GM21528 (cell line): ENCODE measurements at regions not wholly inside any gene's neighbourhood (a gene's known extent, or its start where the extent isn't known, plus 50 kb on each side); places are given as distances from the start of the nearest gene placed in this dataset.

Experiments
- ATAC-seq: cut with Tn5 transposase; IDR thresholded peaks from one replicate; pipeline ENCODE4 v1.9.1; 2021; ENCODE audit warnings: mild to moderate bottlenecking, moderate library complexity; ENCODE audit not compliant: unreplicated experiment, low FRiP score

- ATAC-seq, result no peak
Observed at GRCh38 chr19:28420811-28421550, 792.0 kb downstream of the UQCRFS1 start.

- ATAC-seq, result no peak
Observed at GRCh38 chr19:28419312-28419711, 793.6 kb downstream of the UQCRFS1 start.

DNA sequence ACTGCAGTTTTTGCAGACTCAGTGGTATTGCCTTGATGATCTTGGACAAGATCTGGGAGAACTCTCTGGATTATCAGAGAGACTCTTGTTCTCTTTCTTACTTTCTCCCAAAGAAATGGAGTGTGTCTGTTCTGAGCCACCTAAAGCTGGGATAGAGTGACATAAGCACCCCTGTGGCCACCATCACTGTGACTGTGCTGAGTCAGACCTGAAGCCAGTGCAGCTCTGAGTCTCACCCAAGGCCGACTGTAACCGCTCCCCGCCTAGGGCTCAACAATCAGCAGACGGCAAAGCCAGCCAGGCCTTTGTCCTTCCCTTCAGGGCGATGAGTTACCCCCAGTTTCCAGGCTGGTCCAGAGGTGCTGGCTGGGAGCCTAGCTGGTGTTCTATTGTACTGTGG is 795.6 kb downstream of the UQCRFS1 start:
- ATAC-seq, result no peak

GRCh38 chr19:28416245-28416644 is 796.7 kb downstream of the UQCRFS1 start:
- ATAC-seq, result no peak

GRCh38 chr19:28414748-28415147 is 798.2 kb downstream of the UQCRFS1 start:
- no peak for ATAC-seq

DNA sequence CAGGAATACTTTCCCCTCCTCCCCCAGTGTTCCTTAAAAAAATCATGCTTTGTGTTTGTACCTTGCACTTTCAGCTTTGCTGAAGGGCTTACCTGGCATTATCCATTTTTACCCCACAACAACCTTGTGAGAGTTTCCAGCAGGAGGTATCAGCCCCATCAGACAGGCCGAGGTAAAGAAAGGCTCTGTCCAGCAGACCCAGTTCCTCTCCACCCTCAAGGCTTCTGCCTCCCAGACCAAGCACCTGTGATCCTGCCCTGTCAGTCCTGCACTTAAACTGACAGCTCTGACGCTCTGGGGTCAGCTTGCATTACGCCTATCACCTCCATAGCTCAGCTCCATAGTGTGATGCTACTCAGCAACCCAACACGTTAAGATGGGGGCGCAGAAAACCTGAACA is 803.1 kb downstream of the UQCRFS1 start:
- ATAC-seq, result no peak

GRCh38 chr19:28406966-28407365 is 806.0 kb downstream of the UQCRFS1 start:
- ATAC-seq, result no peak

DNA sequence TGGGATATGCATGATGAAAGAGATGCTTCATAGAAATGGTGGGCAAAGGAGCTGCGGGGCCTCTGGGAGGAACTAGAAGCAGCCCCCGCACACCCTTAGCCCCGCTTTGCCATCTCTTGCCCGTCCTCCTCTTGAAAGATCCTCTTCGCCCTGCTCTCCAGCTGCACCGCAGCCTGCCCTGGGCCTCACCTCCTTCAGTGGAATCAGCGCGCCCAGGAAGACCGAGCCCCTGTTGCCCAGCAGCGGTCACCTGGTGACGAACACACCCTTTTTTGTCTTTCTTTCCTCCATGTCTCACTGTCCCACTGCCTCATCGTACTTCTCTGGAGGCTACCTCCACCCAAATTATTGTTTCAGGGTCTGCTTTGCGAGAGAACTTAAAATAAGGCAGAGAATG is 807.6 kb downstream of the UQCRFS1 start:
- ATAC-seq, result no peak

- ATAC-seq, result no peak
Observed at GRCh38 chr19:28404472-28404871, 808.5 kb downstream of the UQCRFS1 start.

DNA sequence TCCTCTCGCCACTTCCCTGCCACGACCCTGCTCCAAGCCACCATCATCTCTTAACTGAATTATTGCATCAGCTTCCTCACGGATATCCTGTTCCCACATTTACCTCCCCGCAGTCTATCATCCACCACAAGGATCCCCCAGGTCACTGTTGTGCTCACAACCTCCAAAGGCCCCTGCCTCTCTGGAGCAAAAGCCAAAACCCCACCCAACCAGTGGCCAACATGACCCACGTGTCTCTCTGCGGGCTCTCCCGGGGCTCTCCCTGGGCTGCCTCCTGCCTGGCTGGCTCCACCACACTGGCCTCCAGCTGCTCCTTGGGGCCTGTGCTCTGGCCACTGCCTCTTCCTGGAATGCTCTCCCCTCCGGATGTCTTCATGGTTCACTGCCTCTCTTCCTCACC is 809.3 kb downstream of the UQCRFS1 start:
- no peak for ATAC-seq

DNA sequence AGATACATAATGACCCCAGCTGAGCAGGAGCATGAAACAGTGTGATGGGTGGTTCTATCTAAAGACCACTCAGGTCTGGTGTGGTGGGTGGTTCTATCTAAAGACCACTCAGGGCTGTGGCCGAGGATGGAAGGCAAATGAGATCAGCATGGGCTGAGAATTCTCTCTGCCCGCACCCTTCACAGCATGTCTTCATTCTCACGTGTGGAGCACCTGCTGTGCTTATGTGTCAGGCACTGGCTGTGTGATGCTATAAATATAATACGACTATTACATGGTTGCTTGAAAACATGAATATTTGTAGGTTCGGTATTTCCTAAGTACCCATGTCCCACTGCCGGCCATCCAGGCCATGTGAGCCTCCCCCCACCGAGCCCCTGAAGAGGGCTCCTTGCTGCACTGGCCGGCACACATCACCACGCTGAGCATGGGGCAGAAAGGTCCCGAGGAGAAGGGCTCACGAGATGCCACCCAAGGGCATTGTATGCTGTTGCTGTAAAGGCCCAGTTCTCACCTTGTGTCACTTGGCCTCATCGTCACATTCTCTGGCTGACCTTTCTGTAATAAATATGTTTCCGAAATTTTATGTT is 810.2 kb downstream of the UQCRFS1 start:
- no peak for ATAC-seq

- ATAC-seq, result no peak
Observed at GRCh38 chr19:28401739-28402424, 811.1 kb downstream of the UQCRFS1 start.

- ATAC-seq, result no peak
Observed at GRCh38 chr19:28400953-28401671, 811.8 kb downstream of the UQCRFS1 start.

DNA sequence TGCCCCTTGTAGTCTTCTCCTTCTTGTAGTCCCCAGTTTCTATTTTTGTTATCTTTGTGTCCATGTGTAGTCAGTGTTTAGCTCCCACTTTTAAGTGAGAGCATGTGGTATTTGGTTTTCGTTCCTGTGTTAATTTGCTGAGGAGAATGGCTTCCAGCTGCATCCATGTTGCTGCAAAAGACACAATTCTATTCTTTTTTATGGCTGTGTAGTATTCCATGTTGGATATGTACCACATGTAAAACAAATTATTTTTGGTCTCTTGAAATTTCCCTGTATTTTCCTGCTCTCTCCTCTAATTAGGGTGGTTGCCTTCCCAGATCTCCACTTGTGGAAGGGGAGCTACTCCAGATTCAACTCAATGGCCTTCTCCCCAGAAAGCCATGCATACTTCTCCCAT is 813.8 kb downstream of the UQCRFS1 start:
- no peak for ATAC-seq

GRCh38 chr19:28397800-28398199 is 815.2 kb downstream of the UQCRFS1 start:
- ATAC-seq, result no peak

DNA sequence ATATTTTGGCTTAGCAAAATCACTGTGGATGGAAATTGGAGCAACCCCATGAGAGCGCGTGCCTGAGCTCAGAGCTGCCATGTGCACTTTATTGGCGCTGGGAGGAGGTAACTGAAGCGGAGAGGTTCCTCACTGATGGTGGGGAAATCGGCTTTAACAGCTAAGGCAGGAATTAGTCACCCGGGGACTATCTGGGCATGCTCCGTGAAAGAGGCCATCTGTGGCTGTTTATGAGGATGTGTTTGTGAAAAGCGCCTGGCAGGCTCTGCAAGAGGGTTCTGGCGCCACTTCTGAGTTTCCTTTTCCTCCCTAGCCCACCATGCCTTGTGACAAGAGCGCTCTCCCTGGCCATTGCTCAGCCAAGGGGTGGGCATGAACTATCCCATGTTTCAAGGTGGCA is 815.6 kb downstream of the UQCRFS1 start:
- ATAC-seq, result no peak

DNA sequence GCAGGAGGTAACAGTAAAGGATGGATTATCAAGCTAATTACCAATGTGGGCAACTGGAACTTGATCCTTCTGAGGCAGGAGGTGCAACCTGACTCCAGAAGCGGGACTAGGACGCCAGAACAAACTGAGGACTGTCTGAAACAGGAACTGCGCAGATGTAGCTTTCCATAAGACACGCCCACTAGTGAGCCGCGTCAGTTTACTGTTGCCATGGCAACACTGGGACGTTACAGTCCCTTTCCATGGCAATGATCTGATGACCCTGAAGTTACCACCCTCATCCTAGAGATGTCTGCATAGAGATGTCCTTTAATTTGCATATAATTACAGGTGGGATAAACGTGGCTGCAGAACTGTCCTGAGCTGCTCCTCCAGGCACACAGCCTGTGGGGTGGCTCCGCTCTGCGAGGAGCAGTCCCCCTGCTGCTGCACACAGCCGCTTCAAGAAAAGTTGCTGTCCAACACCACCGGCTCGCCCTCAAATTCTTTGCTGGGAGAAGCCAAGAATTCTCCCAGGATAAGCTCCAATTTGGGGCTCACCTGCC is 816.6 kb downstream of the UQCRFS1 start:
- no peak for ATAC-seq

DNA sequence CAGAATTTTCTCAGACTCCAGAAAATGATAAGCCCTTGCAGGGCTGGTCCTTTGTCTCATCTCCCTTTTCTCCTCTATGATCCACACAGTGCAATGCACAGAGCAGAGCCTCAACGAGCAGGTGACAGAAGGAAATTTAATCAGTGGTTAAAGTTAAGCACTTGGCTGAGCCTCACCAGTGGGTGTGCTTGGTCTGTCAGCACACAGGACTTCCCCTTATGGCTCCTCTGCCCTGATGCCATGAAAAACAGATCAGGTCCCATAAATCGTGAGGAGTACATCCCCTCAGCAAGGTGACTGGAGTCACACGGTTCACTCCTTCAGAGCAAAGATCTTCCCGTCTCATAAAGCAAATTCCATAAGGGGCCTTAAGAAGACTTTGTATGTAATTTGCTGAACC is 818.2 kb downstream of the UQCRFS1 start:
- ATAC-seq, result no peak

- ATAC-seq, result no peak
Observed at GRCh38 chr19:28393574-28394336, 819.2 kb downstream of the UQCRFS1 start.

DNA sequence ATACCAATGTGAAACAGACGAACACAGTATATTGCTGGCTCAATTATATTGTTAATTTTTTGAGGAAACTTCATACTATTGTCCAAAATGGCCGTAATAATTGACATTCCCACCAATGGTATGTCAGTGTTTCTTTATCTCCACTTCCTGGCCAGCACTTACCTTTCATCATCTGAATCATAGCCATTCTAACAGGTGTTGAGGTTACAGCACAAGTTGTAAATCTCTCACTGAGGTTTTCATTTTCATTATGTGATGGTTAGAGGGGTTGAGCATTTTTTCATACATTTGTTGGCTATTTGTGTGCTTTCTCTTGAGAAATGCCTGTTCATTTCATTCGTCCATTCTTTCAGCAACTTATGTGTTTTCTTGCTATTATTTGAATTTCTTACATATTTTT is 824.0 kb downstream of the UQCRFS1 start:
- ATAC-seq, result no peak
